PC-9 (cell line): ENCODE measurements at regions not wholly inside any gene's neighbourhood (a gene's known extent, or its start where the extent isn't known, plus 50 kb on each side); places are given as distances from the start of the nearest gene placed in this dataset.

ENCODE experiments used
- EZH2 ChIP-seq: fragments of 200-600 bp; sonication (generic); IDR thresholded peaks from 2 replicates; pipeline ENCODE4 v1.8.0; 2017; ENCODE audit warnings: antibody characterized with exemption, low read depth
- TF ChIP-seq, protein P1 (sequence below): fragments of 200-600 bp; sonication (generic); conservative IDR thresholded peaks from 2 replicates; pipeline ENCODE4 v1.6.1; 2017; ENCODE audit warnings: mixed run types, antibody characterized with exemption, mild to moderate bottlenecking, moderate library complexity

DNA sequence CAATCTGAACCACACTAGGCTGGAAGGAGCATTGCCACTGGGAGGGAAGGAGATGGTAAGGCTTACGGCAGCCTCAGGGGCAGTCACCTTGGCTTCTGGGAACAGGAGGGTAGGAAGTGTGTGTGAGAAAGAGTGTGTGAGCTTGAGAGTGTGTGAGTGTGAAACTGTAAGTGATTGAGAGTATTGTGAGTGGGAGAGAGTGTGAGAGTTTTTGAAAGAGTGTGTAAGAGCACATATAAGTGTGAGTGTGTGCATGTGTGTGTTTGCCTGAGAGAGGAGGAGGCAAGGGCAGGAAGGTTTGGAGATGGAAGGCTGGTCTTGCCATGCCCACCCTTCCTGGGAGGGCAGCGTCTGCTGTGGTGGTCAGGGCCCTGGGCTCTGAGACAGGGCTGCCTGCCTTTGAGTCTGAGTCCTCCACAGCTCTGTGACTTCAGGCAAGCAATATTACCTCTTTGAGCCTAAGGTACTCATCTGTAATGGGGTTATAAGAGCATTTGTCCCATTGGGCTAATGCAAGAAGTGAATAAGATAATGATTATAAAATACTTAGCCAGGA, 51.9 kb upstream of the BOD1 start:
- TF ChIP-seq, protein P1, sequence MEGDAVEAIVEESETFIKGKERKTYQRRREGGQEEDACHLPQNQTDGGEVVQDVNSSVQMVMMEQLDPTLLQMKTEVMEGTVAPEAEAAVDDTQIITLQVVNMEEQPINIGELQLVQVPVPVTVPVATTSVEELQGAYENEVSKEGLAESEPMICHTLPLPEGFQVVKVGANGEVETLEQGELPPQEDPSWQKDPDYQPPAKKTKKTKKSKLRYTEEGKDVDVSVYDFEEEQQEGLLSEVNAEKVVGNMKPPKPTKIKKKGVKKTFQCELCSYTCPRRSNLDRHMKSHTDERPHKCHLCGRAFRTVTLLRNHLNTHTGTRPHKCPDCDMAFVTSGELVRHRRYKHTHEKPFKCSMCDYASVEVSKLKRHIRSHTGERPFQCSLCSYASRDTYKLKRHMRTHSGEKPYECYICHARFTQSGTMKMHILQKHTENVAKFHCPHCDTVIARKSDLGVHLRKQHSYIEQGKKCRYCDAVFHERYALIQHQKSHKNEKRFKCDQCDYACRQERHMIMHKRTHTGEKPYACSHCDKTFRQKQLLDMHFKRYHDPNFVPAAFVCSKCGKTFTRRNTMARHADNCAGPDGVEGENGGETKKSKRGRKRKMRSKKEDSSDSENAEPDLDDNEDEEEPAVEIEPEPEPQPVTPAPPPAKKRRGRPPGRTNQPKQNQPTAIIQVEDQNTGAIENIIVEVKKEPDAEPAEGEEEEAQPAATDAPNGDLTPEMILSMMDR = no peak
- no peak for TF ChIP-seq EZH2
